Activated T-cell treated with anti-CD3 and anti-CD28 coated beads, Interleukin-2, amount 50 U/mL, for 48 hours (primary cell): ENCODE measurements at regions not wholly inside any gene's neighbourhood (a gene's known extent, or its start where the extent isn't known, plus 50 kb on each side); places are given as distances from the start of the nearest gene placed in this dataset.

ENCODE experiments used
- DNase-seq, 2 experiments: peaks; one replicate each; pipeline ENCODE4 v3.0.0-alpha.2; 2020

DNA sequence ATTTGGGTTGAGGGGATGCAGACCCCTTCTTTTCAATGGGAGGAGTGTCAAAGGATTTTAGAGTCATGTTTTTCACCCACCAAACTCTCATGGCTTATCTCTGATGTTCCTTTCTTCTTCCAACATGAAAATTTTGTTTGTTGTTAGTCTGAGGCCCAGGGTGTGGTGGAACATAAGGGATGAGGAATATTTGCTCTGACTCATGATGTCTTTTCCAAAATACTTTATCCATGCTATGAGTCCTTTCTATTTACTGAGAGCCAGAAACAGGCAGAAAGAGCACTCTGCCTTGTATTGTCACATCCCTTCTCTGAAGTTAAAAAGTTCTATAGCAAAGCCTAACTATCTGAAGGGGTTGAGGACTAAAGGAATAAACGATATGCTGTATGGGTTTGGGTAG lies 61.6 kb upstream of the GYPA start:
- DNase-seq, result no peak

DNA sequence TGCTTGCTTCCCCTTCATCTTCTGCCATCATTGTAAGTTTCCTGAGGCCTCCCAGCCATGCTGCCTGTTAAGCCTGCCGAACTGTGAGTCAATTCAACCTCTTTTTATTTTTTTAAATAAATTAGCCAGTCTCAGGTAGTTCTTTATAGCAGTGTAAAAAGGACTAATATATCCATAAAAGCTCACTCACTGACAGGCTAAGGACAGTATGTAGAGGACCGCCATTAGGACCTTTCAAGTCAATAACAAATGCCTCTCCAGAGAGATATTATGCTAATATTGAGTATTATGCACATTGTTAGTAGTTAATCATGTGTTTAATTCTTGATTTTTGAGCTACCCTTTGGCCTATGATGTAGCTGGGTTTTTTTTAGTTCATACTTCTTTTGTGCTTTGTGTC lies 62.6 kb upstream of the GYPA start:
- no peak for DNase-seq

DNA sequence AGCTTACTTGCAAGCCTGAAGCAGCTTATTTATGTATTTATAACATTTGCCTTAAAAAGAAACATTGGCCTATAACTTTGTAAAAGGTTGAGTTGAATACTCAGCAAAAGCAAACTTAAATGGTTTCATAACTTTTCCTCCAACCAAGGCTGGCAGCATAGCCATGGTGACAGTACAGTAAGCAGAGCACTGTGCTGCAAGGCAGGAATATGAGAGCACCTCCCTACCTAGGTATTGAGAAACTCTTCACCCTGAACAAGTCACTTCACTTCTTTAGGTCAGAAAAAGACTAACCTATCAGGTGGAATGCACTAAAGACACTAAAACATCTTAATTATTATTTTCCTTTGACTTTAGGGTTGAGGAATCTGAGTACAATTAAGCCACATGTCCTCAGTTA lies 63.9 kb upstream of the GYPA start:
- DNase-seq, result no peak

DNA sequence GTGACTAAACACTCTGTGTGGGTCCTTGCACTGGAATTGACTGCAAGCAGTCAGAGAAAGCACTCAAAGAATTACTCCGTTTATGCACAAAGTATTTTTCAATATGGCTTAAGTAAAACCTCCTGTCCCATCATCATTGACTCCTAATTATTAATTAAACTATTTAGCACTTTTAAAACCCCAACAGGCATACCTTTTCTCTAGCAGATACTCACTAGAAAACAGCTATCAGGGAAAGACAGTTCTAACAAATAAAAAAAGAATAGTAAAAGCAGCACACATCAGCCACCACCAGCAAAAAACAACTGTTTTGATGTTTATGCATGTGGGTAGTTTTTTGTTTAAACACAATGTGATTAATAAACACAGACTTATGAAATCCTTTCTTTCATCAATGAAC lies 66.2 kb upstream of the GYPA start:
- no peak for DNase-seq

GRCh38 chr4:144208074-144208473 lies 67.6 kb upstream of the GYPA start:
- DNase-seq, result no peak

DNA sequence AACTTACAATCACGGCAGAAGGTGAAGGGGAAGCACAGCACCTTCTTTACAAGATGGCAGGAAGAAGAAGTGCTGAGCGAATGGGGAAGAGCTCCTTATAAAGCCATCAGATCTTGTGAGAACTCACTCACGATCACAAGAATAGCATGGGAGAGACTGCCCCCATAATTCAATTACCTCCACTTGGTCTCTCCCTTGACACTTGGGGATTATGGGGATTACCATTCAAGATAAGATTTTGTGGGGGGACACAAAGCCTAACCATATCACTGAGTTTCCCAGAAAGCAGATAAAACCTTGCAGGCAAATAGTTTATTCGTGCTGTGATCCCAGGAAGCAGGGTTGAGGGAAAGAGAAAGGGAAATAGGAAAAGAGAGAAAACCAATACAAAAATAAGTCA lies 69.0 kb upstream of the GYPA start:
- DNase-seq, result no peak

- DNase-seq, result no peak
These were observed 72.9 kb upstream of the GYPA start for GRCh38 chr4:144213371-144213770.

DNA sequence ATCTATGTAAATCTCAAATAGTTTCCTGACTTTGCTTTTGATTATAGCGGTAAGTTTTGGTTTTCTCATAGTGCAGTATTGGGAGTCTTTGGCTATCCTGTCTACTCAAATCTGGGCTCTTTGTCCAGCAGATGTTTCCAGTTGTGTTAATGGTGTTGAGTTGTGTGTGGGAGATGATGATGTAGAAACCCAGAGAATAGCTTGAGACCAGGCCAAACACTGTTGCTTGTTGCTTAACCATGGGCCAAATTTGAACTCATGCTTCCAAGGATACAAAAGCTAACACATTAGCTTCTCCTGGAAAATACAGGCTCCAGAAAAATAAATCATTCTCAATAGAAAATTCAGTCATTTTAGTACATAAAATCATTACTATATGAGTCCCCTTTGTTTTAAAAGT lies 82.6 kb upstream of the GYPA start:
- DNase-seq, result no peak

DNA sequence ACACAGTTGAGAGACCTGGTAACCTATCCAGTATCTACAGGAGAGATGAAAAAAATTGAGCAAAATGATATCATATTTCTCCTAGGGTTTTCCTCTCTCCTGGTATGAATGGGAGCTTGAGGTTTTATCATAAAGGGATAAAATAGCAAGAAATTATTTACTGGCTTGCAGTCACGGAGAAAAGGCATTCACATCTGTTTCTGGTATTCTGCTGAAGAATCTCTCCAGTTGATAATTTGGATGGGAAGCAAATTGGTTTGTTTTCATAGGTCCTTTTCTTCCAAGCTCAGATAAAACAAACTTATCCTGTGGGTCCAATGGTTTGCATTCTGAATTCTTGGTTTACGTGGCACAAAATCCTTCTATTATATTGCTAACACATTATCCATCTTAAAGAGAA lies 83.1 kb upstream of the GYPA start:
- DNase-seq, result no peak

GRCh38 chr4:144259285-144259684 lies 118.8 kb upstream of the GYPA start:
- DNase-seq, result no peak

DNA sequence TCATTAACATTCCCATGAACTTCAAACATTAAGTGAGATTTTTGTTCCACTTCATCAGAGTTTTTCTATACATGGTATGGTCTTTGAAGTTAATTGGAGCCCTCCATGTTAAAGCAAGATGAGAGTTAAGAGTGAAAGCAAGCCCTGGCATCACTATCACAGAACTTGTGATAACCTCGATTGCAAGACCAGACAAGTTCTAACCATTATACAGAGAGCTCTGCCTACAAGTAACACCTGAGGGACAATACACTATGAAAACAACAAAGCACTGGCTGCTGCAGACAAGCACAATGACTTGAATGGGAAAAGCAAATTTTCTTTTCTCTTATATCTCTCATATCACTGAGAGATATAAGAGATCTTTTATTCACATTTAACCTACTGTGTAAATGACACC lies 126.6 kb upstream of the GYPA start:
- DNase-seq, result no peak

- DNase-seq, result no peak
These were observed 140.2 kb upstream of the GYPA start for GRCh38 chr4:144280688-144281087.

- DNase-seq, result no peak
These were observed 143.0 kb upstream of the GYPA start for GRCh38 chr4:144283526-144283925.

DNA sequence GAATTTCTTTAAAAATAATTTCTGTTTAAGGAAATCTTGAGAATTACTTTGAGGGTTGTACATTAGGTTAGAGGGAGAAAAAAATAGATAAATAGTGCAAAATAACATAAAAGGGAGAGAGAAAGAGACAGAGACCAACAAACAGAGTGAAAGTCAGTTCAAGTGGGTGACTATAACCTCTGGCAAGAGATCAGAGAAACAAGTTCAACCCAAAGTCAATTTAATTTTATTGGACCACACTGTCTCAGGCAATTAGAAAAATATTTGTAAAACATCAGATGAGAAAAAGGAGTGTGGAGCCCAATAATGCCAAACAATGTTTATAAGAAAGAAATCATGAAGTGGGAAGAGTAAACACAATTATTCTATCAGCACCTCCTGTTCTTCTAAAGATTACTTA lies 143.5 kb upstream of the GYPA start:
- DNase-seq, result no peak

DNA sequence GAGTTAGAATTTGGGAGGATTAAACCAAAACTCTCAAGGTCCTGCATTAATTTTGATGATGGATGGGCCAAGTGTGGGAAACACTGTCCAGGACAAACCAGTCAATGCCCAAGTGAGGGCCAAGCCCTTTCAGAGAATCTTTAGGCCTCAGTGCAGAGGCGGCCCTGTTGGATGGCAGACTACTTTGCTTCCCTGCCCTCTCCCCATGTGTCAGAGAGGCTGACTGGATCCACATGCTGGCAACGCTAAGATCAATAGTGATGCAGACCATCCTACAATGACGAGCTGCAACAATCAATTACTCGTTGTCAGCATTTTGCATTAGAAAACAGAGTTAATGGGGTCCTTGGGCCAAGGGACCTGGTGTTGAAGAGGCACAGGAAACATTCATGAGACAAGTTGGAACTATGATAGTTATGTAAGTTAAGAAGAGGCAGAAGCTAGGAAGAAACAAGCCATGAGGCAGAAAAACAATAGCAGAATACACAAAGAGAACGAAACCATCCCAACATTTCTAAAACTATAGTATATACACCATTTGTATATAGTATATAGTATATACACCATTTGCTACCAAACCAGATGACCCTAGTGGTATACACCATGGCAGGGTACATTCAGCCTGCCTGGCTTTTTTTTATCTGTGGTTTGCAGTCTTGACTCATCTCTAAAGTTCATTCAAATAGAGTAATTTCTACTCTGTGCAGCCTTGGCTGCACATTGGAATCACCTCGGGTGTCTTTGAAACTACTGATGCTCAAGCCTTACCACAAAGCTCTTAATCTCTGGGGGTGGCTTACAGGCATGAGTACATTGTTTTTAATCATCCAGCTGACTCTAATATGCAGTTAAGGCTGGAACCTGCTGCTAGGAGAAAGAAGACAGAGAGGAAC lies 147.7 kb upstream of the GYPA start:
- DNase-seq, result no peak

GRCh38 chr4:144289667-144290428 lies 149.3 kb upstream of the GYPA start:
- no peak for DNase-seq

GRCh38 chr4:144291164-144291563 lies 150.6 kb upstream of the GYPA start:
- no peak for DNase-seq

- DNase-seq, result no peak
These were observed 153.7 kb upstream of the GYPA start for GRCh38 chr4:144294211-144294610.

- DNase-seq, result no peak
These were observed 154.9 kb upstream of the GYPA start for GRCh38 chr4:144295286-144295995.

GRCh38 chr4:144296941-144297340 lies 156.4 kb upstream of the GYPA start:
- DNase-seq, result no peak

- DNase-seq, result no peak
These were observed 158.0 kb upstream of the GYPA start for GRCh38 chr4:144298519-144298918.

GRCh38 chr4:144300616-144301015 lies 160.1 kb upstream of the GYPA start:
- no peak for DNase-seq

GRCh38 chr4:144302704-144303536 lies 162.4 kb upstream of the GYPA start:
- no peak for DNase-seq
